Stimulated activated CD4-positive, alpha-beta T cell treated with anti-CD3 and anti-CD28 coated beads, Interleukin-15, amount 100 ng/mL, for 1 hour (primary cell): ENCODE measurements at regions not wholly inside any gene's neighbourhood (a gene's known extent, or its start where the extent isn't known, plus 50 kb on each side); places are given as distances from the start of the nearest gene placed in this dataset.

Experiments used
- DNase-seq, 2 donors: peaks; one replicate each; pipeline ENCODE4 v3.0.0-alpha.2; 2020; ENCODE audit warnings: low read depth in 1 of 2, low spot score in 1 of 2

DNA sequence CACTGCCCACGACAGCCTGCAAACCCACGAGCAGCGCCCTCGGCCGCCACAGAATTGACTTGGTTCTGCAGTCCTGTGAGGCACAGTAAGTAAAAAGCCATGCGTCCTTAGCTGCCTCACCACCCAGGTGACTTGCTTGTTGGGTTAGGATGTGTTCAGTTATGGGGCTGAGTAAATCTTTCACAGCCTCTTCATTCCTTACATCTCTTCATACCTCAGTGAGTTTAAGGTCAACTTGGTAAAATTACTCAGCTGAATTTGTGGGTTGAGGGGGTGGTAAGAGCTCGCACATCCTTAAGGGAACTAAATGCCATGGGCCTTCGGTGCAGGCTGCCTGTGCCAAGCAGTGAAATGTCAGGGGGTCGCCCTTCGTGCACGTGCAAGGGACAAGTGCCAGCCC is 165.2 kb upstream of the ALKAL2 start:
- DNase-seq: no peak

DNA sequence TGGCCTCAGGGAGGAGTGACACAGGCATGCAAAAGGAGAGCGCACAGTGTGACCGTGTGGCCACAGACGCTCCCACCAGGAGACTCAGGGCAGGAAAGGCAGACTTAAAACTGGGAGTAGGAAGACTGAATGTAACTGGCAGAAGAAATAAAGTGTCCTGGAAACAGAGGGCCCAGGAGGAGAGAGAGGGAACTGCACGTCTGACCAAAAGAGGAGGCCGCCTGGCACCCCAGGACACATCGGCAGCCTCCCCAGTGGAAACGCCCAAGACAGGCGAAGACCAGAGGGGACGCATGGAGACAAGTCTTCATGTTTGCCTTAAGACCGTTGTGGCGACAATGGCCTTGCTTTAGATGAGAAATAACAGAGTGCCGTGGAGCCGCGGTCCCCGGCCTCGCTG is 163.6 kb upstream of the ALKAL2 start:
- no peak for DNase-seq

DNA sequence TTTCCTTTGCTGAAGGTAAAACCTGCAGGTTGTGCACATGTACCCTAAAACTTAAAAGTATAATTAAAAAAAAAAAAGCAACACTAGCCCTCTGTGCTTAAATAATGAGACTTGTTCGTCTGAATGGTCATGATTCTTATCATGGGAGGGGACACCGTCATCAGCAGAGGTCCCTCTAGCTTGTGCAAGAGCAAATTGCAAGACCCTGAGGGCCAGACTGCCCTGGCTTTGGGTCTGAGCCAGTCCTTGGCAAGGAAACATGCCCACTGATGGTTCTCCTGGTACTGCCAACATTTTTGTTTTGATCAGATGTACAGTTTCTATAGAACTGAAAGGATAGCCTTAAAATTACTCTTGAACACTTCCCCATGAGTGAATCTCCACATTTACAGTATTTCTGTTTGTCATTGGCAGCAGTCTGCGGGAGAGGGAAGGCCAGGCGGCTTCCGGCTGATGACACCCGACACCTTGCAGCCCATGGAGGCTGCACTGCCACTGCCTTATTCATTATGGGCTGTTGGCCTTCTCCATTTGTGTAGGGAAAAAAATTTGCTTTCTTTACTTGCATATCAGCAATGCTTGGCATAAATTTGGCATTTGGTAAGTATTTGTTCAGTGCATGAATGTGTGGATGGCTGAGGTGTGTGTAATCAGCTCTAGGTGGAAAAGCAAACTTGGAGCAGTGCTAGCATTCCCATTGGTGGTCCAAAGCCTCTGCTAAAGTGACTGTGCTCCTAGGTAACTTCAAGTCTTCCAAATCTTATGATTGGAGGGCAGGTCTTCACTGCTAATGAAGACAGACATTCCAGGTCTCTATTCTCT is 161.6 kb upstream of the ALKAL2 start:
- no peak for DNase-seq

DNA sequence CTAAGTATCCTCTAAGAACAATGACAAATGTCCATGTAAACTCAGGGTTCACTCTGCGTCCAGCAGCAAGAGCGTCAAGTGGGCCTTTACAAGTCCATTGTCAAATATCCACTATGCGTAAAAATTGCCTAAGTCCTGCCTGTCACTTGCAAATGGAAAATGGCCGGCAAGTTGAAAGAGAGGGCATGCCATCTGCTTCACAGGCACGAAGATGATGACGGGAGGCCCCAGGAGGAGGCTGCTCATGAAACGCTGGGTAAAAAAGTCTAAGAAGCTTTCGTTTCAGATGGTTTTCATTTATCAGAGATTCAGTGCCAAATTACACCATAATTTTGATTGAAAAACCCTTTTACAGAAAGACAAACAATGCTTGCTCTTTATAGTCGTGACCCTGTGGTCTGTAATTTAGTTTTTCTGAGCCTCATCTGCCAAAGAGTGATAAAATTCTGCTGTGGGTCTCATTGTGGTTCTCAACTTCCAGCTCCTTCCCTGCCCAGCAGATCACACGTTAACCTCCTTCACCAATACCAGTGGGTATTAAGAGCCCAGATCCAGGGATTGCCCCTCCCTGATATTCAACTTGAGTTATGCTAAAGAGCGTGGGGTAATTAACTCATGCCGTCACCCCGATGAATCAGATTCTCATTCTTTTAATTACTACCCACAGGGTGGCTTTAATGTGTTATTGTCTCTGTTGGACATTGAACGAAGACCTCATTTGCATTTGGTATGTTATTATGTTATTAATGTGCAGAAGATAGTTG is 160.2 kb upstream of the ALKAL2 start:
- DNase-seq: no peak

DNA sequence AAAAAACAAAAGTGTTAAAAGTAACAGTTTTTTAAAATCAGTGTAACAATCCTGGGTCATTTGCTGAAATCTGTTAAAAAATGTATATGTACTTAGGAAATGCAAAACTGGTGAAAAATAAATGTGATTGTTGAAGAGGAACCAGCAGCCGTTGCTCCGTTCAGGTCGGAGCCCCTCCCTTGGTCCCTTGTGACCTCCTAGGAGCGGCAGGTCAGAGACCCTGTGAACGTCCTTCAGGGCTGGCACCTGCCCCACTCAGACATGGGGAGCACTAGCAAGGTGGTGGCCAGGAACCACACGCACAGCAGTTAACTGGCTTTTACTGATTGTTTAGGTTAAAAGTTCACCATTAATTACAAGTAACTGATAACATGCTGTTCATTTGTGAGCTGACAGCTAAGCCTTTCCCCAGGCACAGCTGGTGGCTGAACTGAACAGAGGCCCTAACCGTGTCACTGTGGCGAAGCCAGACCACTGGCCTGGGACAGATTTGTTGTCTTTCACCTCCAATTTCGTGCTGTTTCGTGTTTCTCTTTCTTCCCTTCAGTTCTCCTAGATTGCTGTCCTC is 159.2 kb upstream of the ALKAL2 start:
- no peak for DNase-seq

DNA sequence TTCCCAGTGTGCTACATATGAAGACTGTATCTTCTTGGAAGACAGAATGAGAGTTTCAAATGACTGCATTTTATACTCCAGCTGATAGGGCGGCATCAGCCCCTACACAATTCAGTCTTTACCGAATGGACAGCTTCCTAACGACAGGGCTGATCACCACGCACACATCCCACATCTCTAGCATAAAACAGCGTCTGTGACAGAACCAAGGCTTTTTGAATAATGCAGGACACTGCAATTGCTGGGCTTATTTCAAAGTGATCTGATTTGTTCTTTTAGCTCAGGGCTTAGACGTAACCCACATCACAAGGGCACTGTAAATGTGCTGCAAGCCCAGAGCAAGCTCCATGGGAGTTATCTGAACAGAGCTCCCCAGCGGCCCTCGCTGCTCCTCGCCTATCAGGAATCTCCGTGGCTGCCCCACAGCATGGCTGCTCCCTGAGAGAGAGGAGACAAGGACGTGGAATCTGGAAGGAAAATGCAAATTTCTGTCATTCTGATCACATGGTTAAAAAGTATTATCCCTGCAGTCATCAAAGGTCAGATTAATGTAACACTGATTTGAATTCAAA is 158.5 kb upstream of the ALKAL2 start:
- DNase-seq: no peak

DNA sequence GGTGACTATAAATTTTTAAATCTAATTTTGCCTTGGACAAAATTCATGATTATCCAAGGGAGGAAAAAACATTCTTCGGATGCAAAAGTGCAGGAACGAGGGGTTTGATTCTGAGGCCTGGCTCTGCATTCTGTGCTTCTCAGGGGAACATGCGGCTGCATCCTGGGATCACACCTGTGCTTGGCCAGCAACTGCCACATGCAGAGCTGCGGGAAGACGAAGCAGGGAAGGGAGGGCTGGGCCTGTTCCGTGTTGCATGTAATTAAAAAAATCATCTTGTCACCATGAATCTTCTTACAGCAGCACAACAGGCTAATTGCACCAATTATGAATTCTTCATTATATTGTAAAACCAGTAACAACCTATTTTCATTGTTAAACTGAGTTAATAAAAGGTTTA is 158.0 kb upstream of the ALKAL2 start:
- DNase-seq: no peak

DNA sequence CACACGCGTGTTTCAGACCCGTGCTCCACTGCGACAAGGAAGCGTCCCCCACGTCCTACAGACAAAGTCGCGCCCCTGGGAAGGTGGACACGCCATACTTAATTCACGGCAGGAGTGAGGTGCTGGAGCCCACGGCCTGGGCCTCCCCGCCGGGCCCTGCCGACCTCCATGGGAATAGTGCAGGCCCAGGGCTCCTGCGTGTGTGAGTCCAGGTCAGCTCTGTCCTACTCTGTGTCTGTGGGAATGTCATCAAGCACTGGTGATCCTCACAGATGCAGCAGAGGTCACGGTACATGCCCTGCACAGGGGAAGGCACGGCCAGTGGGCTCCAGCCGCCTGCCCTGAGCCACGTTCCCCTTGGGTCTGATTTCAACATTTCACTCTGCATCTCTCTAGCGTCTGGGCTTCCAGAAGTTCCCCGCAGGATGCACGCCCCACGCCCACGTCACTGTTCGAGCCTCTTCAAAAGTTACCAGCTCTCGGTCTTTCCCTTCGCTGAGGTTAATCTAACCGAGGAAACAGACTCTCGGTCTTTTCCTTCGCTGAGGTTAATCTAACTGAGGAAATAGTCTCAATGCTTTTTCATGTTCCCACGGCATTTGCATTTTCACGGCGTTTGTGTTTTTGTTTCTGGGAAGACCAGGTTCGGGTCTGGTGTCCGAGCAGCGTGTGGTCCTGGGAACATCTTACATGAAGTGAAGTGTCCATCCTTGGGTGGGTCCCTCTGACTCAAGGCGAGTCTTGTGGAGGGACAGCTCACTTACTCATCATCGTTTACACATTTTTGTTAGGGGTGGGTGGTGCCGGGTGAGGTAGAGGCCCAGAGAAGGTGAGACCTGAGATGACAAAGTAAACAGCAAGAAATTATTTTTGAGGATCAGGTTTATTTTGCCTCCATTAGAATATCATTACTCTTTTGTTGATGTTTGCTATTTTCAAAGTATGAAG is 157.3 kb upstream of the ALKAL2 start:
- DNase-seq: no peak

DNA sequence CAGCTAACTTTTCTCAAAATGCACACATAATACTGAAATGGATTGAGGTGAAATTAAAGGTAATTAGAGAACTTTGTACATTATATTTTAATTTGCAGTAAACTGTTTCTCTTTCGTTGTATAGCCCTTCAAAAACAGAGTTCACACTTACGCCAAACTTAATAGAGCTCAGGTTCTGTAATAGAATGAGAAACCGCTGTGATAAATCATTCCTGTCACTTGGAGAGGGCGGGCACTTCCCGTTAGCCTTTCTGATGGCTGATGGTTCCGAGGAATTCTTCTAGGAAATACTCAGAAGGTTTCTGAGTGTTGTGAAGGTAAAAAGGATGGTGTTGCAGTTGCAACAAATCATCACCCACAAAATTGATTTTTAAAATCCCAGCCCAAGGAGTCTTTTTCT is 155.8 kb upstream of the ALKAL2 start:
- no peak for DNase-seq

DNA sequence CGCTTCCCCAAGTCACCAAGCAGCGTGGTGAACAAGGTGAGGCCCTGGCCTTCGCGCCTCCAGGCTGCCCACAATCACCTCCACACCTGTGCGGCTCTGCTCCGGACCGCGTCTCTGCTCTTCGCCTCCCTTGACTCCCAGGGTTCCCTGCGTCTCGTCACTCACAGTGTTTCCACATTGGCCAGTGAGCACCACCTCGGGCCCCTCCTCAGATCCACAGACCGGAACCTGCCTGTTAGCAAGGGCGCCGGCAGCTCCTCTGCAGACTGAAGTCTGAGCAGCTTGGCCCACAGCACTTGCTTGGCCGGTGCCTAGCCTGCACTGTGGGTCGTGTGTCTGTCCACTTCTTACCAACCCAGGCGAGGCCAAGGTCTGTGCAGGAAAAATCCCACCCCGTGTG is 155.3 kb upstream of the ALKAL2 start:
- DNase-seq: no peak

DNA sequence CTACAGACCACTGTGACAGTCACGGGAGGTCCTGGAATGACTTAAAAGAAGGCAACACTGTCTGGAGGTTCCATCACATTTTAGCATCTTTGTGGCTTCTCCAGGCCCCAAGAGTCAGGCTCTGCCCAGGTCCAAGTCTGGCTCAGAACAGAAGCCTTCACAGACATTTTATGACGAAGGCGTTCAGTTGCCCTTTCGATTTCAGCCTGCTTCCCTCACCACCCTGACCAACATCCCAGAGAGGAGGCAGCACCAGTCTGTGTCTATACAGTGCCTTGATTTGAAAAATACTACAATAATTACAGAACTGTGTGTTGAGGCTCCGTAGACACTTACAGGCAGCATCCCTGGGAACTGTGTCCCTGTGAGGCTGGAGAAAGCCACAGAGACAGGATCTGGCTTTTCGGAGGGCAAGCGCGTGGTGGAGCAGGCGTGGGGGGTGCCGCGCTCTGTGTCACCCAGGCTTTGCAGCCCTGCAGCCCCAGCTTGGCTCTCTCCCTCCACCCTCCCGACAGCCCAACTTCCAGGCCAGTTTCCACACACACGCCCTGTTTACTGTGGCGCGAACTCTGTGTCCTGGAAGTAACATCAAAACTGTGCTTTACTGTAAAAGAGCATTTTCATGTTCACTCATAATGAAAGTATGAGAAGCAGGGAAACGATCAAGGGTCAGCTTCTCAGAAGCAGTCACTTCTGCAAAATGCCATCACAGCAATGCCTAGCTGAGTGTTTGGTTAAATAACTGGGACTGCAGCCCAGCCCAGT is 153.5 kb upstream of the ALKAL2 start:
- no peak for DNase-seq

DNA sequence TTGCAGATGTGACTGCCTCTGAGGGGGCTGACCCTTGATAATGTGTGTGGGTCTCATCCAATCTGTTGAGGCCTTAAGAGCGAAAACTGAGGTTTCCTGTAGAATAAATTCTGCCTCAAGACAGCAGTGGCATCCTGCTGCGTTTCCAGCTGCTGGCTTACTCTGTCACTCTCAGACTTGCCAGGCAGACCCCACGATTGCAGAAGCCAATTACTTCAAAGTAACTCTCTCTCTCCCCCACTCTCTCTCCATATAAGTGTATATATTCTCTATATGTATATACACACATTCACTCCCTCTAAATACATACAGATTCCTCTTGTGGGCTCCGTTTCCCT is 152.5 kb upstream of the ALKAL2 start:
- no peak for DNase-seq

DNA sequence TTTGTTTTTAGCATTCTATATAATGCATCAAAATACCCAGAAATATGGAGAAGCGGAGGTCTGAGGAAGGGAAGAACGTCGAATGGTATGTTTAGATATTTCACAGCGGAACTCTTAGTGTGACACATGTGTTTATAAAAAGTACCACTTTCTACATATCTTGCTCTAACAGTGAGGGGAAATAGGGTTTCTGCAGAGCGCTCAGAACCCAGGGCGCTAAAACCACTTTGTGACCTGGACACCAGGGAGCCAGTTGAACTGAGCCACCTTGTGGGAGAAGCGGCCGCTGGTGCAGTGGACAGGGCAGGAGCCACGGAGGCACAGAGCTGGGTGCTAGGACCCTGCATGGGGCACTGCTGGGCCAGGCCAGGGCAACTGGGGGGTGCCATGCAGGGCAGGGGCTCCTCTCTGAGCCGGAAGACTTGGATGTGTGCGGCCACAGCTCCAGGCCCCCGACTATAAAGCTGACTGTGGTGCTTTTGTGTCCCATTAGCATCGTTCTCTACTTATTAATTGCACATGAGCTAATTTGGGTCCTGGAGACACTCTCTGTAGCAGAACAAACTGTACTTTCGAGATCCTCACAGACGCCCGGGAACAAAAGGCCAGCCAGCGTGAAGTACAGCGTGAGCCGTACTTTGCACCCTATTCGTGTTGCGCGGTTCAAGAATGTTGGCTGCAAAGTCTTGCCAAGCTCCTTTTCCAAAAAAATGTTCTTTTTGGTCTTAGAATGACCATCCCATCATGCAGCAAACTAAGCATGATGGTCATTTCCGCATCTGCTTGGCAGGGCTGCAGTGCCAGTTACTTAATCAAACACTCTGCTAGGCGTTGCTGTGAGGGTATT is 151.9 kb upstream of the ALKAL2 start:
- no peak for DNase-seq

DNA sequence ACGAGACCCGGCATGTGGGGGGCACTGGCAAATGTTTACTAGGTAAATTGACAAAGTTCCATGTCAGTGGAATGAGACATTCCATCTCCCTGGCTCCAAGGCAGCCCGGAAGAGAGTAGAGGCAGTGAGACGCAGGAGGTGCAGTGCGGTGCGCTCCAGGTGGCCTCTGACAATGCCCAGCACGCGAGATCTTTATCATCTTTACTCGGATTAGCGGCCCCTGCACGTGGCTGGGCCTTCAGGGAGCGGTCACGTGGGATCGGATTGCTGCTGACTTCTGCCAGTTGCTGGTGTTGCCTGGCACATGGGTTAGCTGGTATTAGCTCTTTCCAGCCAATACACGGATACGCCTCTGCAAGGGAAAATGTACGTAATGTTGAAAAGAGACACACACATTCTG is 151.2 kb upstream of the ALKAL2 start:
- no peak for DNase-seq

DNA sequence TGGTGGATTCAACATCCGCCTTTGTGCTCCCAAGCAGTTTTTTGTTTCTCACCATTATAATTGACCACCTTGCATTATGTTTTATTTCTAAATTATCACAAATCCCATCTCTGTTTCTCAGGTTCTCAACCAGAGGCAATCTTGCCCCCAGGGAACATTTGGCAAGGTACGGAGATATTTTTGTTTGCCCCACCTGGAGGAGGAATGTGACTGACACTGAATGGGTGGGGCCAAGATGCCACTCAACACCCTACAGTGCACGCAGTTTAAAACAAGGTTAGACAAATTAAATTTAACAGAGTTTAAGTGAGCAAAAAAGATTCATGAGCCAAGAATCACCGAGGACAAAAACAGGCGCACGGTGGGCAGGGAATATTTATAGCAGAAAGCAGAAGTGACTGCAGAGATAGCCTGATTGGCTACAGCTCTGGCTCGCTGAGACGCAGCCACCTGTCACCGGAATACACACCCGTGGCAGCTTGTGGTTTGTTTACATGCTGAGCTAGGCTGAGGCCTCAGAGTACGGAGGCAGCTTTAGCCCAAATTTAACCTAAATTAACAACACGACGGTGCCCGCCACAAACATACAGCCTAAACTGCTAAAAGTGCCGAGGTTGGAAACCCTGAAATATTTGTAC is 150.0 kb upstream of the ALKAL2 start:
- DNase-seq: peak; percentile 11 to 35

DNA sequence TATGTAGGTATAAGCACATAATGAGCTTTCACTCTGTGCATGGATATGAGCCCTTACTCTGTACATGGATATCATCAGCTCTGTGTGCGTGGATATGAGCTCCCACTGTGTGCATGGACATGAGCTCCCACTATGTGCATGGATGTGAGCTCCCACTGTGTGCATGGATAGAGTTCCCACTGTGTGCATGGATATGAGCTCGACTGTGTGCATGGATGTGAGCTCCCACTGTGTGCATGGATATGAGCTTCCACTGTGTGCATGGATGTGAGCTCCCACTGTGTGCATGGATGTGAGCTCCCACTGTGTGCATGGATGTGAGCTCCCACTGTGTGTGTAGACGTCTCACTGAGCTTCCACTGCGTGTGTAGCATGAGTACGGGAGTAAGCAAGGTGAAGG is 149.3 kb upstream of the ALKAL2 start:
- DNase-seq: no peak

DNA sequence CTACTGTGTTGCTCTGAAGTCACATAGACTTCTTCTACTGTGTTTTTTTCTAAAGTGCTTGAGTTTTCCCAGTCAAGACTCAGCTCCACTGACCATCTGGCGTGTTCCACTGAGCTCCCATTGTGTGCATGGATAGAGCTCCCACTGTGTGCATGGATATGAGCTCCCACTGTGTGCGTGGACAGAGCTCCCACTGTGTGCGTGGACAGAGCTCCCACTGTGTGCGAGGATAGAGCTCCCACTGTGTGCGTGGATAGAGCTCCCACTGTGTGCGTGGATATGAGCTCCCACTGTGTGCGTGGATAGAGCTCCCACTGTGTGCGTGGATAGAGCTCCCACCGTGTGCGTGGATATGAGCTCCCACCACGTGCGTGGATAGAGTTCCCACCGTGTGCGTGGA is 148.3 kb upstream of the ALKAL2 start:
- no peak for DNase-seq

DNA sequence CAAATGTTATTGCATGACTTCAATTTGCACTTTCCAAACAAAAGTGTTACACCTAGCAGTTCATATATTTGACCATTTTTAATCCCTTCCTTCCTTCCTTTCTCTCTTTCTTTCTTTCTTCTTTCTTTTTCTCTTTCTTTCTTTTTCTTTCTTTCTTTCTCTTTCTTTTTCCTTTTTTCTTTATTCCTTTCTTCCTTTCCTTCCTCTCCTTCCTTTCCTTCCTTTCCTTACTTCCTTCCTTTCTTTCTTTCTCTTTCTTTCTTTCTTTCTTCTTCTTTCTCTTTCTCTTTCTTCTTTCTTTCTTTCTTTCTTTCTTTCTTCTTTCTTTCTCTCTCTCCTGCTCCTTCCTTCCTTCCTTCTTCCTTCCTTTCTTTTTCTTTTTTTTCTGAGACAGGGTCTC is 146.7 kb upstream of the ALKAL2 start:
- DNase-seq: no peak

DNA sequence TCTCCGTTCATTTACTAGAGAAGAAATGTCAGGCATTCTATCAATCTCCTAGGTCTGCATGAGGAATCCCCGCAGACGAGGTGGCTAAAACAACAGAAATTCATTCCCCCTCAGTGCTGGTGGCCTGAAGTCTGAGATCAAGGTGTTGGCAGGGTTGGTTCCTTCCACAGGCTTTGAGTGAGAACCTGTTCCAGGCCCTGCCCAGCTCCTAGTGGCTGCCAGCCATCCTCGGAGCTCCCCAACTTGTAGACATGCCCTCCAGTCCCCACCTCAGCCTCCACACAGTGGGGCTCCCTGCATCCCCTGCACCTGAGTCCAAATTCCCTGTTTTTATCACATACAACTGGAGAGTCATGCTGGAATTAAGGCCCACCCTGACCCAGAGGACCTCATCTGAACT is 145.3 kb upstream of the ALKAL2 start:
- DNase-seq: no peak
